ENCODE measurements at regions not wholly inside any gene's neighbourhood (a gene's known extent, or its start where the extent isn't known, plus 50 kb on each side); places are given as distances from the start of the nearest gene placed in this dataset.
"Not testable (repeated sequence)": the region's sequence is repeated elsewhere in the genome, so short reads cannot be mapped to it uniquely, and the experiment has no call there.

- no peak for DNase-seq
These were observed 50.2 kb upstream of the PLET1 start for GRCh38 chr11:112310848-112311247.

DNA sequence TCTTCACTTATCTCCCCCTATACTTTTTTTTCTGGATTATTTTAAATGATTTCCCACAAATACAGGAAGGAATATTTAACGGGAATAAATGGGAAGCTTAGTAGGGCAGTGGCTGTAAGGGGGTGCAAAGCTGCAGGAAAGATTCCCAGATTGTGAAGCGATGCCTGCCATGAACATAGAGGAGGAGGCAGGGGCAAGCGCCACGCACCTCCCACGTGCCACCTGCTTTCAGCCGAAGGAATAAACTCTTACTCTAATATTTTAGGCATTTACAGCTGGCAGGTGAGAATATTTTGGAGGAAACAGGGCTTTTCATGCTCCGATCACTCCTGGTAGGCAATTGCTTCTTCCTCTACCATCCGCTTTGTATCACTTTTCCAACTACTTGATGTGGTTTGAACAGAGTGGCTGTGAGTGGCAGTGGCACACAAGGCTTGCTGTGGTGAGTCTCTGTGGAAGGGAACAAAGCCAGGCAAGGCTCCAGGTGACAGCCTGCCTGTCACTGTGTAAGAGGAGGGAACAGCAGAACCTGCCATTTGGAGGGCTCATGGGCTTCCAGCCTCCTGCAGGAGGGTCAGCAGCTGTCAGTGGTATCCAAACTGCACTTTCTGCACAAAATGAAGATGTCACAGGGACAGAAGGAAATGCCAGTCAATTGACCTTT lies 54.5 kb upstream of the PLET1 start:
- peak in 12 of 58 donors; percentile 5 to 68 (median 24) for DNase-seq

DNA sequence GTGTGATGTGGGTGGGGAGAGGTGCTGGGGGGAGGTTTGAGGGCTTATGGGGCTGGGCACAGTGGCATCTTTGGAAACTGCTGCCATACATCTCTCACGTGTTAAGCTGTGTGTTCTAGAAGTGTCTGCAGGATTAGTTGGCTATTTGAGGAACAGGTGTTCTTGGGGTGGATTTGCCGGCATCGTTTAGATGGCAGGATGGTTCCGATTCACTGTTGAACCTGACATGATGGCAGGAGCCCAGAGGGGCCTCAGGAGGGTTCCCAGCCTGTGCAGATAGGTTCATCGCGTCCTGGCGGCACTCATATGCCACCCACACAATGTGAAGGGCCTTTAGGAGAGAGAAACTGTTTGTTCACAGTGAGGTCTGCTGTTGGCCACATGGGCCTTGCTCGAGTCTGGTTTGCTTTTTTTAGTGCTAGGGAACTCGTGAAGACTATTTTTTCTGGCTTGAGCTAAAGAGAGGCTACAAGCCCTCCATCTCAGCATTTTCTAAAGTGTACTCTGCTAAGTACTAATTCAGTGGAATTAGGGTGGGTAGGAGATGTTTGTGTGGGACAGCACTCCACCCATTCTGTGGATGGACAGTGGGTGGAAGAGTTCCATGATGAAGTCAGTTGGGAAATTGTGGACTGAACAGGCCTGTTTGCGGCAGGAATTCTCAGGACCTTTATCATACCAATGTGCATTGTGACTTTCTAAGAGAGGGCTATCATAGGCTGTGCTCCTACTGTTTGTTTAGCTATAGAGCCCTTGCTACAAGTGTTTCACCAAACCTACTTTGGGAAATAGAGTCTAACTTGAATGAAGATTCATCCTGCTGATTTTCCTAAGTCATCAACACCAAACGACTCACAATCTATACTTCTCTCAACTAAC lies 55.4 kb upstream of the PLET1 start:
- no peak for DNase-seq

- no peak for DNase-seq
These were observed 56.3 kb upstream of the PLET1 start for GRCh38 chr11:112316971-112317370.

- no peak for DNase-seq
These were observed 57.5 kb upstream of the PLET1 start for GRCh38 chr11:112318184-112318591.

- no peak for DNase-seq
These were observed 58.0 kb upstream of the PLET1 start for GRCh38 chr11:112318661-112319060.

DNA sequence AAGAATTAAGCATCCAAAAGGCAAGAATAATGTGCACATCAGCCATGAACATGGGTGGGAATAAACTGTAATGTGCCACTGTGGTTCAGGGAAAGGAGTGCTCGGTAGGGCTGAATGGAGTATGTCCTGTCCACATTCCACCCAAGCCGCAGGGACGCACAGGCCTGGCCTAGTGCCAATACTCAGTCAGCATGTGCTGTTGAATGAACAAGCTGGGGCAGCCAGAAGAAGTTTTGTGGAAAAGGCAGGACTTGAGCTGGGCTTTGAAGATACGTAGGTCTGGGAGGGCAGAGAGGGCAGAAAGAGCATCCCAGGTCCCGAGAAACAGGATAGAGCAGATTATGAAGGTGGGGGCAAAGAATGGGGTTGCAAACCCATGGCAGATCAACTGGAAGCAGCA lies 60.0 kb upstream of the PLET1 start:
- peak in 3 of 58 donors; percentile 5 to 52 (median 10) for DNase-seq

DNA sequence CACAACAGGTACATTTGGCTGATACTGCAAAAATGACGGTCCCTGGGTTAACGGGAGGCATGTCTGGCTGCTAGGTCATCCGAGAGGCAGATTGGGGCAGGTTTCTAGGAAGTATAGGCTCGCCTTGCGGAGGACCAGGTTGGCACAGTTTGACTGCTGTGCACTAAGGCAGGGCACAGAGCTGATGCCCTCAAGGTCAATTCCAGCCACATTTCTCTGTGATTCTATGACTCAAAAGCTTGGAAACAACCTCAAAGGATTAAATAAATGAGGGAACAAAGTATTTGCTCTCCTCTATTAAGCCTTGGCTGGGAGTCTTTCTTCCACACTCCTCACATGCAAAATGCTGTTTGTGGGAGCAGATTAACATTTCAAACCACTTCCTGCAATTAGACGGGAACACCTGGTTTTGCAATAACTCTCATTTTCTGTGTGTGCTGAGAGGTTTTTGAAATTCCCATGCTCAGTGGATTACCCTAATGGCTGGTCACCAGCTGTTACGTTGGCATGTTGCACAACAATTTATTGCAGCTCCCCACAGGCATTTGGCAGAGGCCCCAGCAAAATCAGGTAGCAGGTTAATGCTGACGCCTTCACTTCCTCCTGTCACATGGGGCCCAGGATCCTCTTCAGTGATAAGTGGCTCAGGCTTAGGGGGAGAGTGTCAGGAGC lies 61.0 kb upstream of the PLET1 start:
- DNase-seq = no peak

GRCh38 chr11:112322173-112322790 lies 61.6 kb upstream of the PLET1 start:
- DNase-seq = no peak

DNA sequence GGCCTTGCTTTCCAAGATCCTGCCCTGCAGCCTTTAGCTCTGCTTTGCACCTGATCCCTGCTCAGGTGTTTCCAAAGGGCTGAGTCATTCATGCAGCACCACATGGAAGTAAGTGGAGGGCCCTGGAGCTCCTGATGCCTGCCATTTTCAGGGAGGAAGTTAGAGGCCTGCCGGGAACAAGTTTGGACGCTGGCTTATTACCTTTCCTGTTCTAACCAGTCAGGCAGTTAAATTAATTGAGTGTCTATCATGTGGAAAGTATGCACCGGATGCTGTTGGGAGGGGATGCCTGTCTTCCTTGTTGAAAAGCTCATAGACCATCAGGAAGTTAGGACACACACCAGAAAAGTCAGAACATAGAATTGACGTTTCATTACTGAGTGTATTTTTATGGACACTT lies 73.7 kb upstream of the PLET1 start:
- DNase-seq = no peak

- DNase-seq = no peak
These were observed 75.8 kb upstream of the PLET1 start for GRCh38 chr11:112336356-112336886.

- DNase-seq = no peak
These were observed 78.9 kb upstream of the PLET1 start for GRCh38 chr11:112339566-112339965.

DNA sequence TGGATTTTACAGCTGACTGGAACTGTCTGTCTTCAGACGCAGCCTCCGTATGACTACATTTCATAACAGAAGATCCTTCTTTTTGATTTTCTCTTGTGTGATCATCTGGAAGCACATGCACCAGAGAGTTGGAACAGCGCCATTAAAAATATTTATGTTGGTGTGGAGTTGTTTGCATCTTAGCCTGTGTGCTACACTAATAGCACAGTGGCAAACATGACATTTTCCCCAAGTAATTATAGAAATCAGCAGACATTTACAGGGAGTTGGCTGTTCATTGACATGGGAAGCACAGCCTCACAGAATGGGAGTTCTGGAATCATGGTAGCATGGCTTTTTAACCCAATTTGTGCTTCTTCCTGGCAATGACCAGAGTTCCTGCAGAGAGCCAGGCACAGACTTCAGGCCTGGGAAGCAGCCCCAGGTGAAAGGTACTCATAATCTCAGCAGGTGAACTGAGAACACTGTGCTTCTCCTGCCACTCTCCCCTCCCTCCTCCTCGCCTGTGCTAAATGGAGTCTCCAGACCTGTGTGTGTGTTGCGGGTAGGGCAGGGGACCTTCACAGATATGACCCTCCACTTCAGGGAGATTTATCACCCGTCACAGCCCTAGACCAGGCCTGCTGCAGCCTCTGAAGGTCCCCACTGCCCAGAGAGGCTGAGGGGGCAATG lies 82.8 kb upstream of the PLET1 start:
- no peak for DNase-seq

- DNase-seq = peak in 1 of 58 donors; percentile 17
These were observed 83.4 kb upstream of the PLET1 start for GRCh38 chr11:112344040-112344413.

DNA sequence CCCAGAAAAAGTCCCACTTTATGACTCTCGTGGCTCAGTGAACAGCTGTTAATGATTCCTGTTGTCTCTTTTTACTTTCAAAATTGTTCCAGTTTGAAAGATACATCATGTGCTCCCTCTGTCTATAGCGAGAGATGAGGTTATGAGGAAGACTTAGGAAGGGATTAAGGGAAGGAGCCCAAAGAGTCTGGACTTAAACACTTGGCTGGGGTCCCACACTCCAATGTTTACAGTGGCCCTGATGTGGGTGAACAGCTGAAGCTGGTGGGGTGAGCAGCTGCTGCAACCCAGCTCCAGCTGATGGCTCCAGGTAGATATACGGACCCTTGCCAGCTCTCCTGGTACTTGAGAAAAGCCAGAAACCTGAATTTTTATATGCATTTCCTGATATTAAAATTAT lies 84.5 kb upstream of the PLET1 start:
- no peak for DNase-seq

DNA sequence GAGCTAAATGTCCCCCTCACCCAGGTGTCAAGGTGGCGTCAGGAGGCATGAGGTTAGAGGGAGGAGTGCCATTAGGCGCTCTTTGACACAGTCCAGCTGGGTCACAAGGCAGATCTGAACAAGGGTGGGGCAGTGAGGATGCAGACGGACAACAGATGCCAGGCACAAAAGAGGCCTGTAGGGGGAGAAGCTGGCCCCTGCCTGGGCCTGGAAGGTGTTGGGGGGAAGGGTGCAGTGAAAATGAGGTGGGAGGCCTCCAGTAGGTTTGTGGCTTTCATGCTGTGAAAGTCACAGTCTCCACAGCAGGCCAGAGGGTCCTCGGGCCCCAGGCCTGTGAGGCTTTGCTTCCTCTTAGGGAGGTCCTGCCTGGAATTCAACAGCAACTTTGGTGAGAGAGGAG lies 85.0 kb upstream of the PLET1 start:
- no peak for DNase-seq

DNA sequence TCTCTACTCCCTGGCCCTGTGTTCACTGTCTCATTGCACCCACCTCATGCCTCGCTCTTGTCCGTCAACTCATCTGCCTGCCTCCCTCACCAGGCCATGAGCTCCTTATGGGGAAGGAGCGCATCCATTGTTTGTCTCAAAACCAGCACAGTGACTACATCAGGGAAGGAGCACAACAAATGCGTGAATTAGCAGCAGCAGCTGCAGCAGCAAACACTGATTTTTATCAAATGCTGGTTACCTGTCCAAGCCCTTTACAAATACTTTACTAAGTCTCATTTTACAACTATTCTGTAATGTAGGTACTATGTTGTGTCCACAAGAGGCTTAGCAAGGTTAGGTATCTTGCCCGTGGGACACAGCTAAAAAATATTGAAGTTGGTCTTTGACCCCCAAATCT lies 85.9 kb upstream of the PLET1 start:
- DNase-seq = no peak

DNA sequence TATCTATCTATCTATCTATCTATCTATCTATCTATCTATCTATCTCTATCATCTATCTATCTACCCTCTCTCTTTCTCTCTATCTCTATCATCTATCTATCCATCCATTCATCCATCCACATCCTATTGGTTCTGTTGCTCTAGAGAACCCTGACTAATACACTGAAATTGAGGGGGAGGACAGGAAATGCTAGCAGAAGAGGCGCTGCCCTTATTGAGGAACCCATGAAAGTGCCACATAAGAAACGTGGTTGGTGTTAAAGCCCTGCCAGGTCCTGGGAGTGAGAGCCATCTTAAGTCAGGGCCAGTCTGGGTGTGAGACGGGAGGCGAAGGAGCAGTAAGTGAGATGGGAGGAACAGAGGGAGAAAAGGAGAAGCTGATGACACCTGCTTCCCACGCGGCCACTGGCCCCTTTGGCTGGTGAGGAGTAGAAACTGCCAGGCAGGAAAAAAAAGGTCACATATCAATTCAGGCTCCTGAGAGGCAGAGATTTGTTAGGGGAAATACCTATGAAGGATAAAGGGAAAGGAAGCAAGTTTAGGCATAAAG lies 87.9 kb upstream of the PLET1 start:
- DNase-seq = no peak

GRCh38 chr11:112351423-112351822 lies 90.8 kb upstream of the PLET1 start:
- not testable (repeated sequence) for DNase-seq

GRCh38 chr11:112352907-112353306 lies 92.2 kb upstream of the PLET1 start:
- no peak for DNase-seq

DNA sequence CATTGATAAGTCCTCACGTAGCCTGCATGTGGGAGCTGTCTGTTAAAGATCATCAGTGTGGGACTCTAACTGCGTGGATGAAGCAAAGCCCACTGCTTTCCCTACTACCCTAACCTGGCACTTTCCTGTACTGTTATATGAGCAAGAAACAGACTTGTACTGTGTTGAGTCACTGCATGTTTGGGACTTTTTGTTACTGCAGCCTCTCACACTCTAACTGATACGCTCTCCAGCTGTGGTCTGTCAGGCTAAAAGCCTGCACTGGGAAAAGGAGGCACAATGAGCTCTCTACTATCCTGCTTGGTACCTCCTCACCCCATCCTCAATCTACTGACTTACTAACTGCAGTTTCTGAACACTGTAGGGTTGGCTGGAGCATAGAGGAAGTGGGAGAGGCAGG lies 93.7 kb upstream of the PLET1 start:
- DNase-seq = no peak
